ENCODE measurements at regions not wholly inside any gene's neighbourhood (a gene's known extent, or its start where the extent isn't known, plus 50 kb on each side); places are given as distances from the start of the nearest gene placed in this dataset.

DNA sequence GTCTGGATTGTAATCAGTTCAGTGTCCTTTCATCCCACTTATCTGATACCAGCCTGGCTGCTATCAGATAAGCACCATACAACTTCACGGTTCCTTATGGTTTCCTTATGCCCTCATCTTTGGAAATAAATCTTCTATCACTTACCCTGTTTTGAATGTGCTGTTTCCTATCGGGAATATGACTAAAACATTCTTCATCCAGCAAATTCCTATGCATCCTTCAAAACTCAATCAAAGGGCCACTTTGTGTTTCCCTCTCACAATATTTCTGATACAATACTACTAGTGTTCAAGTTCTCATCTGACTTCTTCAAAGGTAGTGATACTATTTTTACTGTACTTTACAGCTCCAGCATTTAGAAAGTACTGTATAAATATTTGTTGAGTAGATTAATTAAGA is 513.2 kb downstream of the OMA1 start:
- ATAC-seq (no peak), DNase-seq (ENCODE audit: low read depth, low spot score) (no peak)
- Histone ChIP-seq H3K4me2 (ENCODE audit: low read length) (no peak overlapping the region), H3K4me3 (replicated peaks in 1 of 2; ENCODE audit: low read depth in 1 of 2, low read length in 2 of 2) (no peak overlapping the region), H3K4me1 (ENCODE audit: control insufficient read depth in 1 of 2, insufficient read depth in 2 of 2, low read length in 2 of 2) (no peaks in the 10 kb centered on the region), H4K20me1 (ENCODE audit: insufficient read depth) (no peaks in the 10 kb centered on the region), H3K27ac (ENCODE audit: low read depth, low read length) (no peak overlapping the region), H3K79me2 (ENCODE audit: insufficient read depth, low read length) (no peaks in the 10 kb centered on the region), H3K9ac (ENCODE audit: low read length) (no peak overlapping the region), H3K27me3 (ENCODE audit: insufficient read depth, low read length) (peaks cover 9% of the 10 kb centered on the region; the same call in 1 of the 2 replicates), H3K36me3 (ENCODE audit: control insufficient read depth in 1 of 2, insufficient read depth in 2 of 2, low read length in 2 of 2) (no peaks in the 10 kb centered on the region), H3K9me3 (ENCODE audit: control insufficient read depth in 1 of 2, insufficient read depth in 1 of 2, low read depth in 1 of 2, low read length in 2 of 2) (no peaks in the 10 kb centered on the region), H2AFZ (ENCODE audit: low read depth, low read length, poor library complexity, severe bottlenecking) (no peak overlapping the region), H3K9me2 (ENCODE audit: insufficient read depth) (no peaks in the 10 kb centered on the region)
- intact Hi-C loops (cut with micrococcal nuclease) = no loop called here
- TF ChIP-seq EZH2phosphoT487 (IDR thresholded peaks at IDR 0.05; ENCODE audit: borderline replicate concordance) (no peak), CEBPB (IDR thresholded peaks at IDR 0.05; ENCODE audit: low read depth) (no peak), EGR1 (IDR thresholded peaks at IDR 0.05; ENCODE audit: low read depth) (no peak), ZFX (IDR thresholded peaks at IDR 0.05) (no peak)
- TF ChIP-seq, protein P1, sequence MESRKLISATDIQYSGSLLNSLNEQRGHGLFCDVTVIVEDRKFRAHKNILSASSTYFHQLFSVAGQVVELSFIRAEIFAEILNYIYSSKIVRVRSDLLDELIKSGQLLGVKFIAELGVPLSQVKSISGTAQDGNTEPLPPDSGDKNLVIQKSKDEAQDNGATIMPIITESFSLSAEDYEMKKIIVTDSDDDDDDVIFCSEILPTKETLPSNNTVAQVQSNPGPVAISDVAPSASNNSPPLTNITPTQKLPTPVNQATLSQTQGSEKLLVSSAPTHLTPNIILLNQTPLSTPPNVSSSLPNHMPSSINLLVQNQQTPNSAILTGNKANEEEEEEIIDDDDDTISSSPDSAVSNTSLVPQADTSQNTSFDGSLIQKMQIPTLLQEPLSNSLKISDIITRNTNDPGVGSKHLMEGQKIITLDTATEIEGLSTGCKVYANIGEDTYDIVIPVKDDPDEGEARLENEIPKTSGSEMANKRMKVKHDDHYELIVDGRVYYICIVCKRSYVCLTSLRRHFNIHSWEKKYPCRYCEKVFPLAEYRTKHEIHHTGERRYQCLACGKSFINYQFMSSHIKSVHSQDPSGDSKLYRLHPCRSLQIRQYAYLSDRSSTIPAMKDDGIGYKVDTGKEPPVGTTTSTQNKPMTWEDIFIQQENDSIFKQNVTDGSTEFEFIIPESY (IDR thresholded peaks at IDR 0.05; ENCODE audit: extremely low read depth, insufficient replicate concordance, low read length) = no peak
- ChIA-PET RAD21 (ENCODE audit: low non-redundant PET in 1 of 2, low total read pairs in 2 of 2, uncharacterized antibody in 2 of 2, unreplicated experiment in 2 of 2) (no interaction called here), POLR2A (no interaction called here), CTCF (no interaction called here)
- no TSS peak for BruUV-seq (replicated peaks)

DNA sequence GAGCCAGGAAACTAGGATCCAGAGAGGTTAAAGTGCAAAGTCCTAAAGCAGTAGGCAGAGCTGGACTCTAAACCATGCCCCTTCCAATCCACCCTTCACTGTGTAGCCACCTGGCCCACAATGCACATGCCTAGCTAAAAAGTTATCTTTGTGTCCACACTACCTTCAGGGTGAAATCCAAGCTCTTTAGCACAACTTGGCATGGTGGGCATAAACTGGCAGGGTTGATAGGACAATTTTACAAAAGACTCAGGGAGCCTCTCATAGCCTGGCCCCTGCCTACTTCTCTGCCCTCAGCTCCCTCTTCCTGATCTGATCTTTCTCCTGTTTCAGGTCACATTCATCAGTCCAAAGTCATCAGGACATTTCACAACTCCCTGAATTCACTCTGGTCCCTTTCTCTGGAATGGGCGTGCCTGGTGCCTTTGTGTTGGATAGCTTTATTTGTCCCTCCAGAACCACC is 513.9 kb downstream of the OMA1 start:
- Histone ChIP-seq H2AFZ (ENCODE audit: low read depth, low read length, poor library complexity, severe bottlenecking) (no peak overlapping the region), H3K79me2 (ENCODE audit: insufficient read depth, low read length) (no peaks in the 10 kb centered on the region), H4K20me1 (ENCODE audit: insufficient read depth) (no peaks in the 10 kb centered on the region), H3K27me3 (ENCODE audit: insufficient read depth, low read length) (peaks cover 9% of the 10 kb centered on the region; the same call in 1 of the 2 replicates), H3K4me1 (ENCODE audit: control insufficient read depth in 1 of 2, insufficient read depth in 2 of 2, low read length in 2 of 2) (no peaks in the 10 kb centered on the region), H3K9ac (ENCODE audit: low read length) (no peak overlapping the region), H3K27ac (ENCODE audit: low read depth, low read length) (no peak overlapping the region), H3K36me3 (ENCODE audit: control insufficient read depth in 1 of 2, insufficient read depth in 2 of 2, low read length in 2 of 2) (no peaks in the 10 kb centered on the region), H3K4me2 (ENCODE audit: low read length) (no peak overlapping the region), H3K4me3 (replicated peaks in 1 of 2; ENCODE audit: low read depth in 1 of 2, low read length in 2 of 2) (no peak overlapping the region), H3K9me2 (ENCODE audit: insufficient read depth) (no peaks in the 10 kb centered on the region), H3K9me3 (ENCODE audit: control insufficient read depth in 1 of 2, insufficient read depth in 1 of 2, low read depth in 1 of 2, low read length in 2 of 2) (no peaks in the 10 kb centered on the region)
- ChIA-PET CTCF (no interaction called here), RAD21 (ENCODE audit: low non-redundant PET in 1 of 2, low total read pairs in 2 of 2, uncharacterized antibody in 2 of 2, unreplicated experiment in 2 of 2) (no interaction called here), POLR2A (no interaction called here)
- DNase-seq (ENCODE audit: low read depth, low spot score) (no peak), ATAC-seq (no peak)
- intact Hi-C loops (cut with micrococcal nuclease) = no loop called here
- no TSS peak for BruUV-seq (replicated peaks)
- TF ChIP-seq YY1 (IDR thresholded peaks at IDR 0.05; ENCODE audit: extremely low read depth, insufficient replicate concordance, low read depth, low read length) = no peak
- TF ChIP-seq POLR2AphosphoS5 (IDR thresholded peaks at IDR 0.05; ENCODE audit: low read depth, low read length) = no peak
- TF ChIP-seq, protein P2, sequence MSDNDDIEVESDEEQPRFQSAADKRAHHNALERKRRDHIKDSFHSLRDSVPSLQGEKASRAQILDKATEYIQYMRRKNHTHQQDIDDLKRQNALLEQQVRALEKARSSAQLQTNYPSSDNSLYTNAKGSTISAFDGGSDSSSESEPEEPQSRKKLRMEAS (IDR thresholded peaks at IDR 0.05) = no peak
- TF ChIP-seq ZNF274 (IDR thresholded peaks at IDR 0.05; ENCODE audit: low read depth, low read length) = no peak
- TF ChIP-seq SRF (IDR thresholded peaks at IDR 0.05; ENCODE audit: low read depth) = no peak
- TF ChIP-seq, protein P3, sequence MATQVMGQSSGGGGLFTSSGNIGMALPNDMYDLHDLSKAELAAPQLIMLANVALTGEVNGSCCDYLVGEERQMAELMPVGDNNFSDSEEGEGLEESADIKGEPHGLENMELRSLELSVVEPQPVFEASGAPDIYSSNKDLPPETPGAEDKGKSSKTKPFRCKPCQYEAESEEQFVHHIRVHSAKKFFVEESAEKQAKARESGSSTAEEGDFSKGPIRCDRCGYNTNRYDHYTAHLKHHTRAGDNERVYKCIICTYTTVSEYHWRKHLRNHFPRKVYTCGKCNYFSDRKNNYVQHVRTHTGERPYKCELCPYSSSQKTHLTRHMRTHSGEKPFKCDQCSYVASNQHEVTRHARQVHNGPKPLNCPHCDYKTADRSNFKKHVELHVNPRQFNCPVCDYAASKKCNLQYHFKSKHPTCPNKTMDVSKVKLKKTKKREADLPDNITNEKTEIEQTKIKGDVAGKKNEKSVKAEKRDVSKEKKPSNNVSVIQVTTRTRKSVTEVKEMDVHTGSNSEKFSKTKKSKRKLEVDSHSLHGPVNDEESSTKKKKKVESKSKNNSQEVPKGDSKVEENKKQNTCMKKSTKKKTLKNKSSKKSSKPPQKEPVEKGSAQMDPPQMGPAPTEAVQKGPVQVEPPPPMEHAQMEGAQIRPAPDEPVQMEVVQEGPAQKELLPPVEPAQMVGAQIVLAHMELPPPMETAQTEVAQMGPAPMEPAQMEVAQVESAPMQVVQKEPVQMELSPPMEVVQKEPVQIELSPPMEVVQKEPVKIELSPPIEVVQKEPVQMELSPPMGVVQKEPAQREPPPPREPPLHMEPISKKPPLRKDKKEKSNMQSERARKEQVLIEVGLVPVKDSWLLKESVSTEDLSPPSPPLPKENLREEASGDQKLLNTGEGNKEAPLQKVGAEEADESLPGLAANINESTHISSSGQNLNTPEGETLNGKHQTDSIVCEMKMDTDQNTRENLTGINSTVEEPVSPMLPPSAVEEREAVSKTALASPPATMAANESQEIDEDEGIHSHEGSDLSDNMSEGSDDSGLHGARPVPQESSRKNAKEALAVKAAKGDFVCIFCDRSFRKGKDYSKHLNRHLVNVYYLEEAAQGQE (IDR thresholded peaks at IDR 0.05; ENCODE audit: low read depth) = no peak
- TF ChIP-seq, protein P4, sequence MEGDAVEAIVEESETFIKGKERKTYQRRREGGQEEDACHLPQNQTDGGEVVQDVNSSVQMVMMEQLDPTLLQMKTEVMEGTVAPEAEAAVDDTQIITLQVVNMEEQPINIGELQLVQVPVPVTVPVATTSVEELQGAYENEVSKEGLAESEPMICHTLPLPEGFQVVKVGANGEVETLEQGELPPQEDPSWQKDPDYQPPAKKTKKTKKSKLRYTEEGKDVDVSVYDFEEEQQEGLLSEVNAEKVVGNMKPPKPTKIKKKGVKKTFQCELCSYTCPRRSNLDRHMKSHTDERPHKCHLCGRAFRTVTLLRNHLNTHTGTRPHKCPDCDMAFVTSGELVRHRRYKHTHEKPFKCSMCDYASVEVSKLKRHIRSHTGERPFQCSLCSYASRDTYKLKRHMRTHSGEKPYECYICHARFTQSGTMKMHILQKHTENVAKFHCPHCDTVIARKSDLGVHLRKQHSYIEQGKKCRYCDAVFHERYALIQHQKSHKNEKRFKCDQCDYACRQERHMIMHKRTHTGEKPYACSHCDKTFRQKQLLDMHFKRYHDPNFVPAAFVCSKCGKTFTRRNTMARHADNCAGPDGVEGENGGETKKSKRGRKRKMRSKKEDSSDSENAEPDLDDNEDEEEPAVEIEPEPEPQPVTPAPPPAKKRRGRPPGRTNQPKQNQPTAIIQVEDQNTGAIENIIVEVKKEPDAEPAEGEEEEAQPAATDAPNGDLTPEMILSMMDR (IDR thresholded peaks at IDR 0.05 in 2 of 3, conservative IDR thresholded peaks at IDR 0.05 in 1 of 3; ENCODE audit: borderline replicate concordance in 1 of 3, insufficient read depth in 1 of 3, low read depth in 2 of 3, low read length in 2 of 3) = no peak
- TF ChIP-seq TCF7L2 (IDR thresholded peaks at IDR 0.05; ENCODE audit: borderline replicate concordance, extremely low read depth, insufficient read depth, insufficient read length) = no peak
